ENCODE measurements at regions not wholly inside any gene's neighbourhood (a gene's known extent, or its start where the extent isn't known, plus 50 kb on each side); places are given as distances from the start of the nearest gene placed in this dataset.
"Not testable (repeated sequence)": the region's sequence is repeated elsewhere in the genome, so short reads cannot be mapped to it uniquely, and the experiment has no call there.

DNA sequence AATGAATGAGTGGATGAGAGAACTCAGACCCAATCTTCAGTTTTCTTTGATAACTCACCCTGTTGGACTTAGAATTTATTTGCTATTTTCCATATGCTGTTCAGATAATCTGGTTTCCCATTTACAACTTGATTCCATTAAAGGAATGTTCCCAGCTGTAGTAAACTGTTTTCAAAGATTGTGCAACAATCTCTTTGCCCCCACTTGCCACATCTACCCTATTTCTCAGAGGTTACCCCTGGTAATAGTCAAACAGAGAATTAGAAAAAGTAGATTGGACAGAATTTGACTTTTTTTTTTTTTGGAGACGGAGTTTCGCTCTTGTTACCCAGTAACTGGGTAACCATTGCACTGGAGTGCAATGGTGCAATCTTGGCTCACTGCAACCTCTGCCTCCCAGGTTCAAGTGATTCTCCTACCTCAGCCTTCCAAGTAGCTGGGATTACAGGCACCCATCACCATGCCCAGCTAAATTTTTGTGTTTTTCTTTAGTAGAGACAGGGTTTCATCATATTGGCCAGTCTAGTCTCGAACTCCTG is 93.4 kb upstream of the SIX2 start:
- DNase-seq: no peak

GRCh38 chr2:45102141-45102540 is 92.9 kb upstream of the SIX2 start:
- DNase-seq: no peak

- no peak for DNase-seq
Measured at GRCh38 chr2:45096996-45097395, 87.7 kb upstream of the SIX2 start.

DNA sequence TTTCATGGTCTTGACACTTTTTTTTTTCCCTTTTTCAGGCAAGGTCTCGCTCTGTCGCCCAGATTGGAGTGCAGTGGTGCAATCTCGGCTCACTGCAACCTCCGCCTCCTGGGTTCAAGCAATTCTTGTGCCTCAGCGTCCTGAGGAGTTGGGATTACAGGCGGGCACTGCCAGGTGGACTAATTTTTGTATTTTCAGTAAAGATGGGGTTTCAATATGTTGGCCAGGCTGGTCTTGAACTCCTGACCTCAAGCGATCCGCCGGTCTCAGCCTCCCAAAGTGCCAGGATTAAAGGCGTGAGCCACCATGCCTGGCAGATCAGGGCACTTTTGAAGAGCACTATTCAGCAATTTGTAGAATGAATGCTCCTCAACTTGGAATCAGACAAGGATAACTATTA is 86.8 kb upstream of the SIX2 start:
- not testable (repeated sequence) for DNase-seq

DNA sequence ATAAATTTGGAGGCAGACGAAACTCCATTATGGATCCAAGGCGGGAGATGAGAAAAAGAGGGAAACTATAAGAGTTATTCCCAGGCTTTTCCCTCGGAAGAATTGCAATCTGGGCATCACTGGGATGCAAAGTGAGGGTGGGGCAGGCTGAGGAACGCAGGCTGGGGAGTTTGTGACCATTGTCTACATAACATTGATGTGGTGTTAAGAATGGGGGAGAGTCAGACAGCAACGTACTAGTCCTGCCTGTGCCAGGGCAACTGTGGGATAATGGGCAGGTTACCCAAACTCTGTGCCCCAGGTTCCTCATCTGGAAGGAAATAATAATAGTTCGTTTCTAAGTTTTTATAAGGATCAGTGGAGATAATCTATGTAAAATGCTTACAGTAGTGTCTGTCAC is 84.4 kb upstream of the SIX2 start:
- no peak for DNase-seq

GRCh38 chr2:45093181-45093580 is 83.9 kb upstream of the SIX2 start:
- DNase-seq: no peak

GRCh38 chr2:45089554-45090261 is 80.5 kb upstream of the SIX2 start:
- DNase-seq: no peak

GRCh38 chr2:45085487-45085886 is 76.2 kb upstream of the SIX2 start:
- DNase-seq: peak; percentile 1

DNA sequence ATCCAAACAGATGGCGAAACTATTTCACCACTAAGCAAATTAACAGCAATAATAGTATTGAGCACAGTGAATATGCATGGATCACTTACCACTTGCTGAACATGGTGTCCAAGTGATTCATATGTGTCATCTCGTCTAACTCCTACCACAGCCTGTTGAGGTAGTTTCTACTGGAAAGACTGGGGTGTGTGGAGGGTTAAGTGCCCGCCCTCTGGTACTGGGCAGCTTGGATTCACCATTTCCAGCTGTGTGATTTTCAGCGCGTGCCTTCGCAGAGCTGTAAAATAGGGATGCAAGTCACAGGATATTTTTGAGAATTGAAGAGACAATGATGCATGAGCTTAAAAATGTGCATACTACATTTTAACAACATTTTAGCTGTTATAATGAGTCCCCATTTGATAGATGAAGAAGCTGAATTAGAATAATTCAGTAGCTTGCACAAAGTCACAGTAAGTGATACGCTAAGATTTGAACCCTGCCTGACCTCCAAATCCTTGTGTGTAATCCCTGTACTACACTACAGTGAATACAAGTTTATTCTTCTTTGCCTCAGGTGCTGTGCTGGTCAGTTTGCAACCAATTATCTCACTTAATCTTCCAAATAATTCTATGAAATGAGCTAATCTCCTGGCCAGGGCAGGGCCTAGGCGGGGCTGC is 75.2 kb upstream of the SIX2 start:
- DNase-seq: no peak

DNA sequence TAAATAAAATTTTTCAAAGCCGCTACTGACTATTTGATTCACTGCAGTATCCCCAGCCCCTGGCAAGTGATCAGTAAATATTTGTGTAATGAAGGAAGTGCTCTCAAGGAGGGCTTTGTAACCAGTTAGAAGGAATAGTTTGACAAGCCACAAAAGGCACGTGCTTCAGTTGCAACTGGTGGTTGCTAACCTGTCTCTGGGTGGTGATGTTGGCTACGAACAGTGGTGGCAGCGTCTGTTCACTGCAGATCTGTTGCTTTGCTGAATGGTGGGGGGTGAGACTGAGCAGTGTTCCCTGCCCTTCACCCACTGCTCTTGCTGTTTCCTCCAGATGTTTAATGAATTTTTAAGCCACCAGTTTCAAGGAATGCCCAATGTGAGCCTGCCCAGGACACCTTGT is 73.9 kb upstream of the SIX2 start:
- peak; percentile 5 for DNase-seq

DNA sequence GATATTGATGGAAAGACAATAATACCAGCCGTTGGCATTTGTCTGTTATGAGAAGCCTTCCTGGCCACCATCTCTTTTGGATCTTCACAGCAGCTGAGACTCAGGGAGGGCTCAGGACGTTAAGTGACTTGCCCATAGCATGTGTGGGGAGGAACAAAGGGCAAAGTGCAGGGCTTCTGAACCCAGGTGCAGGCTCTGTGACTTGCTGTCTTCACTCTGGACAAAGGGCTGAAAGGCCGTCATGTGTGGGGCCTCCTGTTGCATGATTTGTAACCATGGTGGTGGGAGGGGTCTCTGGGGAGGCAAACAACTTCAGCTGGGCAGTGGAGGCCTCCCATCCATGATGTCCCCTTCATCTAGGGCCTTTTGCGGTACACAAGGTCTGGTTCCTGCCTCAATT is 65.5 kb upstream of the SIX2 start:
- DNase-seq: no peak

DNA sequence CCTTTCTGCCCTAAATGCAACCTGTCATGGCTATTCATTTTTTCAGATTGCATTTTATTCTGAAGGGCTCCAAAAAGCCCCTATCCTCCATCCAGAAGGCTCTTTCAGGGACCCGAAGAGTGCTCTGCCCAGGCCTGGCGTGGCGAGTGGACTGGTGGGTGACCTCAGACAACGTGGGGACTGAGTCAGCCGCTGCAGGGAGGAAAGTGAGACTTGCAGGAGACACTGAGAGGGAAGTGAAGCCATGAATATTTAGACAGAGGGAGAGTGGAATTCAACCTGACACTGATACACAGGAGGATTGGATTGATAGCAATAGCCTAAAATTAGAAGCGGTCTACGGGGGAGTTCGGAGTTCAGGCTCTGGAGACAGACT is 63.6 kb upstream of the SIX2 start:
- DNase-seq: no peak

DNA sequence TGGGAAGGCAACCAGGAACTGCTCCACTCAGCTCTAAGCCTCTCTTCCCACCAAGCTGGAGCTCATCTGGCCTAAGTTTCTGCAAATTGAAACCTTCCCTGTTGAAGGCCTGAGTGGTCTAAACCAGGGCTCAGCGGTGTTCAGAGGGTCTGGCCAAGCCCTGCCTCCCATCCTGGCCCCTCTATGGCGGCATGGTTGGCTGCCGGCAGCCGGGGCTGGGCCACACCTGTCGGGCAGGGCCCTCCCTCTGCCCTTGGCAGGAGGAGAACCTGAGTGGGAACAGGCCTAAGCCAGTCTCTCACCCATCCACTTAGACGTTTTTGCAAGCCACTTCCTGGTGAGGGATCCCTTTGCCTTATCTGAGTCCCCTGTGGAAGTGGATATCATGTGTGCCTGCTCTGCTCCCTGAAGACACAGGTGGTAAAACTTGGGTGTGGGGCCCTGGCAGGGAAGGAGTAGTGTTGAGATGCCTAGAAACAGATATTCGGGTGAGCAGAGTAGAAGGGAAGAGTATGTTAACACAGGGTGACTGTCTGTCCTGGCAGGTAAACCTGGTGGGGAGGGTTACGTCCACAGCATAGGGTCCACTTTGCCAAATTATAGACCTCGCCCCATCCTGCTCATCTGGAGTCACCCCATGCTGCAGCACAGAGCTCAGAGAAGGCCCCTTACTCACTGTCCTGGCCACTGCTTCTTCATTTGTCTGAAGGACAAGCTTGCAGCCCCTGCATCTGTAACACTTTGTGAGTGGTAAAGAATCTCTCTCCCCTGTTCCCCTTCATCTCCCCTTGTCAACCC is 63.0 kb upstream of the SIX2 start:
- DNase-seq: no peak

GRCh38 chr2:45070113-45070652 is 60.9 kb upstream of the SIX2 start:
- DNase-seq: no peak

GRCh38 chr2:45069684-45070083 is 60.4 kb upstream of the SIX2 start:
- no peak for DNase-seq

GRCh38 chr2:45068571-45069140 is 59.4 kb upstream of the SIX2 start:
- no peak for DNase-seq

- DNase-seq: no peak
Measured at GRCh38 chr2:45067859-45068570, 58.8 kb upstream of the SIX2 start.
